IMR-90 (cell line): ENCODE measurements at regions not wholly inside any gene's neighbourhood (a gene's known extent, or its start where the extent isn't known, plus 50 kb on each side); places are given as distances from the start of the nearest gene placed in this dataset.
"Not testable (repeated sequence)": the region's sequence is repeated elsewhere in the genome, so short reads cannot be mapped to it uniquely, and the experiment has no call there.

Source experiments
- ATAC-seq: fragments of 200-7000 bp; cut with Tn5 transposase; 2 replicates; pipeline ENCODE4 v1.9.1; 2020; ENCODE audit warnings: low read depth, mild to moderate bottlenecking, moderate library complexity
- BruUV-seq: library from RNA; stranded (reverse); fragments of 400-500 nt; replicated peaks from 2 replicates; lab custom pipeline; 2021; lab: Mats Ljungman, UMichigan
- CTCF ChIA-PET: fragments of 300-600 bp; formaldehyde crosslinking; extraction: SDS; loops from one replicate; lab custom pipeline; 2021; ENCODE audit warnings: antibody characterized with exemption; lab: Yijun Ruan, JAX
- POLR2A ChIA-PET: fragments of 300-600 bp; sonication (Branson Sonifier 250); formaldehyde crosslinking; loops from one replicate; lab custom pipeline; 2022; ENCODE audit warnings: antibody characterized with exemption; ENCODE audit not compliant: unreplicated experiment; lab: Charles Lee
- DNase-seq: peaks from one replicate; pipeline ENCODE4 v3.0.0; 2013
- H2AFZ ChIP-seq: replicated peaks from 2 replicates; pipeline ENCODE3; 2013; ENCODE audit warnings: low read length, mild to moderate bottlenecking; ENCODE audit not compliant: poor library complexity
- H2AK5ac ChIP-seq: 2 replicates; pipeline ENCODE4 v1.6.1; 2013; ENCODE audit warnings: low read depth, low read length, inconsistent platforms
- H2AK9ac ChIP-seq: replicated peaks from 2 replicates; pipeline ENCODE3; 2013; ENCODE audit warnings: mild to moderate bottlenecking, low read depth, low read length, moderate library complexity; ENCODE audit not compliant: poor library complexity
- H2BK120ac ChIP-seq: 2 replicates; pipeline ENCODE4 v1.6.1; 2013; ENCODE audit warnings: low read depth, low read length, inconsistent platforms
- H2BK15ac ChIP-seq: 3 replicates; pipeline ENCODE4 v1.6.1; 2013; ENCODE audit warnings: low read depth, low read length, inconsistent platforms
- H2BK20ac ChIP-seq: 2 replicates; pipeline ENCODE4 v1.6.1; 2013; ENCODE audit warnings: low read depth, mild to moderate bottlenecking, inconsistent platforms, low read length, moderate library complexity
- H2BK5ac ChIP-seq: 2 replicates; pipeline ENCODE4 v1.6.1; 2013; ENCODE audit warnings: mild to moderate bottlenecking, low read depth, low read length, inconsistent platforms; ENCODE audit not compliant: poor library complexity, severe bottlenecking
- H3K14ac ChIP-seq: replicated peaks from 2 replicates; pipeline ENCODE4 v1.6.1; 2013; ENCODE audit warnings: low read depth, low read length, inconsistent platforms
- H3K18ac ChIP-seq: 2 replicates; pipeline ENCODE4 v1.6.1; 2013; ENCODE audit warnings: low read depth, low read length, control low read depth
- H3K23ac ChIP-seq: 2 replicates; pipeline ENCODE4 v1.6.1; 2013; ENCODE audit warnings: low read depth, low read length, inconsistent platforms
- H3K27ac ChIP-seq: 2 replicates; pipeline ENCODE4 v1.5.1; 2013; ENCODE audit warnings: mild to moderate bottlenecking, control low read depth, low read length; ENCODE audit not compliant: insufficient read depth
- H3K27me3 ChIP-seq: 2 replicates; pipeline ENCODE4 v1.6.1; 2013; ENCODE audit warnings: low read length; ENCODE audit not compliant: control insufficient read depth, insufficient read depth
- H3K36me3 ChIP-seq: 2 replicates; pipeline ENCODE4 v1.6.1; 2013; ENCODE audit warnings: low read length, mixed read lengths; ENCODE audit not compliant: control insufficient read depth, insufficient read depth
- H3K4ac ChIP-seq: 2 replicates; pipeline ENCODE4 v1.6.1; 2013; ENCODE audit warnings: low read depth, low read length, inconsistent platforms
- H3K4me1 ChIP-seq: 2 replicates; pipeline ENCODE4 v1.6.1; 2013; ENCODE audit warnings: low read length, mixed read lengths; ENCODE audit not compliant: control insufficient read depth, insufficient read depth
- H3K4me2 ChIP-seq: 2 replicates; pipeline ENCODE4 v1.6.1; 2013; ENCODE audit warnings: low read depth, mild to moderate bottlenecking, control low read depth, low read length, moderate library complexity
- H3K4me3 ChIP-seq: 2 replicates; pipeline ENCODE4 v1.5.1; 2013; ENCODE audit warnings: low read depth, mild to moderate bottlenecking, control low read depth, low read length, moderate library complexity; ENCODE audit not compliant: insufficient read depth
- H3K56ac ChIP-seq: 2 replicates; pipeline ENCODE4 v1.6.1; 2013; ENCODE audit warnings: low read length, inconsistent platforms; ENCODE audit not compliant: insufficient read depth; ENCODE audit errors: extremely low read depth
- H3K79me1 ChIP-seq, 2 experiments: 2 replicates each; pipeline ENCODE4 v1.6.1; 2013; ENCODE audit warnings: low read length in 2 of 2, inconsistent platforms in 1 of 2, low read depth in 1 of 2
- H3K9ac ChIP-seq: 2 replicates; pipeline ENCODE4 v1.6.1; 2013; ENCODE audit warnings: low read depth, low read length, control low read depth
- H3K9me1 ChIP-seq: 2 replicates; pipeline ENCODE4 v1.6.1; 2013; ENCODE audit warnings: low read length, inconsistent platforms; ENCODE audit not compliant: insufficient read depth
- H3K9me3 ChIP-seq: 2 replicates; pipeline ENCODE4 v1.6.1; 2013; ENCODE audit warnings: low read length; ENCODE audit not compliant: control insufficient read depth, insufficient read depth
- H4K20me1 ChIP-seq: 2 replicates; pipeline ENCODE4 v1.6.1; 2013; ENCODE audit warnings: low read length, inconsistent platforms; ENCODE audit not compliant: insufficient read depth
- H4K5ac ChIP-seq: 2 replicates; pipeline ENCODE4 v1.6.1; 2013; ENCODE audit warnings: mild to moderate bottlenecking, low read depth, low read length, control low read depth
- H4K8ac ChIP-seq, 2 experiments: 2 replicates each; pipeline ENCODE4 v1.6.1; 2013; ENCODE audit warnings: low read depth in 2 of 2, low read length in 2 of 2, control low read depth in 1 of 2, inconsistent platforms in 1 of 2
- H4K91ac ChIP-seq: 2 replicates; pipeline ENCODE4 v1.6.1; 2013; ENCODE audit warnings: low read depth, low read length, inconsistent platforms; ENCODE audit not compliant: insufficient read depth
- WGBS, 2 experiments: methylation state at CpG; one replicate each; pipeline versions ENCODE4 v1.1.5 to v1.1.7; 2013; ENCODE audit warnings: missing lambda C conversion rate in 2 of 2; ENCODE audit not compliant: insufficient read length in 1 of 2; ENCODE audit errors: extremely low coverage in 2 of 2; 5-methylcytosine and 5-hydroxymethylcytosine counted together
- dilution Hi-C: fragments of 300-500 bp; cut with HindIII; formaldehyde crosslinking; loops from one replicate; pipeline ENCODE4 v1.14.3; 2018; ENCODE audit warnings: low sequenced_read_pairs; ENCODE audit not compliant: unreplicated experiment
- in situ Hi-C: fragments of 300-500 bp; cut with MboI; formaldehyde crosslinking; loops from 3 replicates; pipeline ENCODE4 v1.14.3; 2019; ENCODE audit warnings: low sequenced_read_pairs, inconsistent platforms, mixed read lengths
- intact Hi-C: fragments of 100-400 bp; cut with micrococcal nuclease; formaldehyde crosslinking; loops from 2 replicates; pipeline ENCODE4 v1.10.0; 2022

GRCh38 chr10:33853221-33853620, 518.8 kb upstream of the NRP1 start:
- H3K9me1 ChIP-seq, ATAC-seq, H3K27me3 ChIP-seq, H3K4me2 ChIP-seq, H3K4me1 ChIP-seq, H3K23ac ChIP-seq, H3K36me3 ChIP-seq, DNase-seq, H2BK20ac ChIP-seq, H2AFZ ChIP-seq, H2AK9ac ChIP-seq, H2BK120ac ChIP-seq, H3K4me3 ChIP-seq, intact Hi-C loops, BruUV-seq, H2BK15ac ChIP-seq, POLR2A ChIA-PET, H3K9ac ChIP-seq, H4K8ac ChIP-seq, H3K14ac ChIP-seq, in situ Hi-C loops, H4K5ac ChIP-seq, H2BK5ac ChIP-seq, H3K56ac ChIP-seq, H3K9me3 ChIP-seq, H3K79me1 ChIP-seq, H4K91ac ChIP-seq, H4K20me1 ChIP-seq, H3K4ac ChIP-seq, dilution Hi-C loops, H3K18ac ChIP-seq, H2AK5ac ChIP-seq, H3K27ac ChIP-seq, CTCF ChIA-PET: not testable (repeated sequence)
- 72% methylated on average over 2 of the region's 7 CpGs; no CpG with 5 or more reads in 1 of the 2 experiments for WGBS, 2 experiments
